IPS DF 6.9 (cell line): ENCODE measurements at regions not wholly inside any gene's neighbourhood (a gene's known extent, or its start where the extent isn't known, plus 50 kb on each side); places are given as distances from the start of the nearest gene placed in this dataset.

Experiments
- DNase-seq: peaks from one replicate; pipeline ENCODE4 v3.0.0-alpha.2; 2013; ENCODE audit warnings: low read depth, low spot score
- H3K27ac ChIP-seq: one replicate; pipeline ENCODE4 v1.5.1; 2013; ENCODE audit warnings: low read length, control low read depth
- H3K27me3 ChIP-seq: 2 replicates; pipeline ENCODE4 v1.6.1; 2013; ENCODE audit warnings: mild to moderate bottlenecking, low read length; ENCODE audit not compliant: control insufficient read depth, insufficient read depth
- H3K36me3 ChIP-seq: 2 replicates; pipeline ENCODE4 v1.6.1; 2013; ENCODE audit warnings: low read length; ENCODE audit not compliant: control insufficient read depth, insufficient read depth
- H3K4me1 ChIP-seq: 2 replicates; pipeline ENCODE4 v1.6.1; 2013; ENCODE audit warnings: low read length; ENCODE audit not compliant: control insufficient read depth, insufficient read depth
- H3K4me3 ChIP-seq: 2 replicates; pipeline ENCODE4 v1.5.1; 2013; ENCODE audit warnings: mild to moderate bottlenecking, low read length
- H3K9me3 ChIP-seq: 2 replicates; pipeline ENCODE4 v1.6.1; 2013; ENCODE audit warnings: low read length, inconsistent platforms; ENCODE audit not compliant: control insufficient read depth, insufficient read depth
- WGBS: extraction: QIAGEN DNeasy Blood & Tissue Kit; methylation state at CpG from one replicate; pipeline ENCODE4 v1.1.7; 2013; ENCODE audit warnings: mixed read lengths, missing lambda C conversion rate; ENCODE audit not compliant: insufficient read length, insufficient coverage; 5-methylcytosine and 5-hydroxymethylcytosine counted together

- H3K4me3 ChIP-seq: no peak overlapping the region
- no peak overlapping the region for H3K27ac ChIP-seq
- no peaks in the 10 kb centered on the region for H3K27me3 ChIP-seq
- H3K36me3 ChIP-seq: no peaks in the 10 kb centered on the region
- H3K4me1 ChIP-seq: no peaks in the 10 kb centered on the region
- DNase-seq: no peak
- H3K9me3 ChIP-seq: no peaks in the 10 kb centered on the region
- no CpG with 5 or more reads among the region's 1 CpG for WGBS
Observed at GRCh38 chrX:39629001-39629400, 468.8 kb downstream of the BCOR start.

GRCh38 chrX:39630344-39630743, 467.4 kb downstream of the BCOR start:
- H3K27me3 ChIP-seq: no peaks in the 10 kb centered on the region
- H3K4me1 ChIP-seq: no peaks in the 10 kb centered on the region
- no peaks in the 10 kb centered on the region for H3K36me3 ChIP-seq
- no CpG with 5 or more reads among the region's 2 CpGs for WGBS
- H3K27ac ChIP-seq: no peak overlapping the region
- H3K9me3 ChIP-seq: no peaks in the 10 kb centered on the region
- H3K4me3 ChIP-seq: no peak overlapping the region
- no peak for DNase-seq

- Histone ChIP-seq H3K4me1 (no peaks in the 10 kb centered on the region), H3K27me3 (no peaks in the 10 kb centered on the region), H3K4me3 (no peak overlapping the region), H3K36me3 (no peaks in the 10 kb centered on the region), H3K9me3 (no peaks in the 10 kb centered on the region), H3K27ac (no peak overlapping the region)
- DNase-seq: no peak
- WGBS: no CpG with 5 or more reads among the region's 4 CpGs
Observed at GRCh38 chrX:39631276-39632229, 466.2 kb downstream of the BCOR start.

GRCh38 chrX:39633293-39633692, 464.5 kb downstream of the BCOR start:
- no peaks in the 10 kb centered on the region for H3K27me3 ChIP-seq
- no peak overlapping the region for H3K27ac ChIP-seq
- H3K4me3 ChIP-seq: no peak overlapping the region
- DNase-seq: no peak
- H3K4me1 ChIP-seq: no peaks in the 10 kb centered on the region
- no peaks in the 10 kb centered on the region for H3K9me3 ChIP-seq
- no CpG with 5 or more reads among the region's 2 CpGs for WGBS
- H3K36me3 ChIP-seq: no peaks in the 10 kb centered on the region

GRCh38 chrX:39636481-39636880, 461.3 kb downstream of the BCOR start:
- WGBS: no CpG with 5 or more reads among the region's 3 CpGs
- Histone ChIP-seq H3K9me3 (no peaks in the 10 kb centered on the region), H3K4me1 (no peaks in the 10 kb centered on the region)

GRCh38 chrX:39638526-39638925, 459.2 kb downstream of the BCOR start:
- Histone ChIP-seq H3K27ac (no peak overlapping the region), H3K9me3 (no peaks in the 10 kb centered on the region), H3K4me3 (no peak overlapping the region), H3K36me3 (no peaks in the 10 kb centered on the region), H3K27me3 (no peaks in the 10 kb centered on the region), H3K4me1 (no peaks in the 10 kb centered on the region; the same call in none of the 2 replicates)
- WGBS: no CpG with 5 or more reads among the region's 2 CpGs
- DNase-seq: no peak

More at GRCh38 chrX:39636481-39636880, 461.3 kb downstream of the BCOR start:
- H3K36me3 ChIP-seq: no peaks in the 10 kb centered on the region
- DNase-seq: no peak
- no peak overlapping the region for H3K27ac ChIP-seq
- H3K27me3 ChIP-seq: no peaks in the 10 kb centered on the region
- no peak overlapping the region for H3K4me3 ChIP-seq

GRCh38 chrX:39639871-39640270, 457.9 kb downstream of the BCOR start:
- WGBS: no CpG with 5 or more reads among the region's 4 CpGs
- no peak for DNase-seq

GRCh38 chrX:39640866-39641265, 456.9 kb downstream of the BCOR start:
- Histone ChIP-seq H3K27ac (no peak overlapping the region), H3K36me3 (no peaks in the 10 kb centered on the region), H3K27me3 (no peaks in the 10 kb centered on the region), H3K4me3 (no peak overlapping the region), H3K4me1 (no peaks in the 10 kb centered on the region; the same call in none of the 2 replicates), H3K9me3 (no peaks in the 10 kb centered on the region)
- no peak for DNase-seq
- WGBS: no CpG with 5 or more reads among the region's 2 CpGs

More at GRCh38 chrX:39639871-39640270, 457.9 kb downstream of the BCOR start:
- Histone ChIP-seq H3K9me3 (no peaks in the 10 kb centered on the region), H3K36me3 (no peaks in the 10 kb centered on the region), H3K4me1 (no peaks in the 10 kb centered on the region; the same call in none of the 2 replicates), H3K27me3 (no peaks in the 10 kb centered on the region), H3K27ac (no peak overlapping the region), H3K4me3 (no peak overlapping the region)

- no CpG with 5 or more reads among the region's 10 CpGs for WGBS
- H3K27ac ChIP-seq: no peak overlapping the region
- no peaks in the 10 kb centered on the region for H3K36me3 ChIP-seq
- no peaks in the 10 kb centered on the region for H3K27me3 ChIP-seq
- no peak for DNase-seq
- no peaks in the 10 kb centered on the region; the same call in none of the 2 replicates for H3K4me1 ChIP-seq
- no peaks in the 10 kb centered on the region for H3K9me3 ChIP-seq
- H3K4me3 ChIP-seq: no peak overlapping the region
Observed at GRCh38 chrX:39642071-39642470, 455.7 kb downstream of the BCOR start.

- Histone ChIP-seq H3K4me3 (no peak overlapping the region), H3K36me3 (no peaks in the 10 kb centered on the region), H3K27me3 (no peaks in the 10 kb centered on the region), H3K4me1 (no peaks in the 10 kb centered on the region; the same call in none of the 2 replicates), H3K27ac (no peak overlapping the region), H3K9me3 (no peaks in the 10 kb centered on the region)
- DNase-seq: no peak
- no CpG with 5 or more reads among the region's 3 CpGs for WGBS
Observed at GRCh38 chrX:39643550-39643949, 454.2 kb downstream of the BCOR start.
